ENCODE measurements at regions not wholly inside any gene's neighbourhood (a gene's known extent, or its start where the extent isn't known, plus 50 kb on each side); places are given as distances from the start of the nearest gene placed in this dataset.
"Not testable (repeated sequence)": the region's sequence is repeated elsewhere in the genome, so short reads cannot be mapped to it uniquely, and the experiment has no call there.

- no peak for DNase-seq
Observed at GRCh38 chr6:114886670-114887436, 544.0 kb upstream of the HS3ST5 start.

DNA sequence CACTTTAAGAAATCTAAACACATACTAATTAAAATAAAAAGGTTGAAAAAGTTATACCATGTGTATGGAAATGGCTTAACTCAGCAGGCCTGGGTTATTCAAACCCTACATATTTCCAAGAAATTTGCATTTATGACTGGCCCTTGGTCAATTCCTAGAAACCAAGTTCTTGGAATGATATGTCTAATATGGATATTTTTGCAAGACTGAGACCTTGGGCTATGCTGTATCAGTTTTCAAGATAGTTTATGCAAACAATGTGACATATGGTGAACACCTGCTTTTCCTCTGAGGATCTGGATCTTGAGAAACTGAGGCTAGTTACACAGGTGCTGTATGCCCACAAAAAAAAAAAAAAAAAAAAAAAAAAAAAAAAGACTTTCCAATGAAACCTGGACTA lies 536.9 kb upstream of the HS3ST5 start:
- no peak for DNase-seq

GRCh38 chr6:114878091-114878490 lies 535.3 kb upstream of the HS3ST5 start:
- no peak for DNase-seq

DNA sequence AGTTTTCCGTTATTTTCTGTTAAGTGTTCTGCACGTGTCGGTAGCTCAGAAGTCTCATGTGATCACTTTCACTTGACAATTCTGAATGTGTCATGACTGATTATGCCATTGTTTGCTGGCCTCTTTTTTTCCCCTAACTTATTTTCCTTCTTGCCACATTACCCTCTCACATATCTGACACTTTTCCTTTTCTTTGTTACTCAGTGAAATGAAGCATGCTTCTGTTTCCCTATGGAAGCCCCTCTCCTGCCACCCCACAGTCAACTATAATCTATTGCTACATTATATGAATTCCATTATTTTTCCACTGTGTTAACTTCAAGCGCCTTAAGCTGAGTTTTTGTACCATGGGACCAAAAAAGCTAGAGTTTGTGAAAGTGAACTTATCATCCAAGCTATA lies 531.6 kb upstream of the HS3ST5 start:
- no peak for DNase-seq

DNA sequence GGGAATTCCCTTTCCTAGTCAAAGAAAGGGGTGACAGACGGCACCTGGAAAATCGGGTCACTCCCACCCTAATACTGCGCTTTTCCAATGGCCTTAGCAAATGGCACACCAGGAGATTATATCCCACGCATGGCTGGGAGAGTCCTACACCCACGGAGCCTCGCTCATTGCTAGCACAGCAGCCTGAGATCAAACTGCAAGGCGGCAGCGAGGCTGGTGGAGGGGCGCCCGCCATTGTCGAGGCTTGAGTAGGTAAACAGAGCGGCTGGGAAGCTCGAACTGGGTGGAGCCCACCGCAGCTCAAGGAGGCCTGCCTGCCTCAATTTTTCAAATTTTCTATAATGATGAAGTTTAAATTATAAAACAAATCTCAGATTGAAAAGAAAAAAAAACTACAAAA lies 522.7 kb upstream of the HS3ST5 start:
- not testable (repeated sequence) for DNase-seq

DNA sequence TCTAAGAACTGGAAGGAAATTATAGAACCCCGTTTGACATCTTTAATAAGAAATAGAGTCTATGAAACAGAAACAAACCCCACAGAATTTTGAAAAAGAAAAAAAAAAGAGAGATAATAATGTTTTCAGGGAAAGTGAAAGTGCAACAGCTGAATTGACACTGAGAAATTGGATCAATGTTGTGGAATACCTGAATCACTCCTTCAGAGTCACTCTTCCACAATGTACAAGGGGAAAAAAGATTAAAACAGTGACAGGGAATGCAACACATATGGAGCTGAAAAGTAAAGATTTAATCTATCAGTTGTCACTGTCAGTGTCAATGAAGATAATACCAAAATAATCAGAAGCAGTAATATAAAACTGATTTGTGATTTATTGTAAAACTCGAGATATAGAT lies 520.8 kb upstream of the HS3ST5 start:
- no peak for DNase-seq

GRCh38 chr6:114862819-114863218 lies 520.0 kb upstream of the HS3ST5 start:
- DNase-seq: no peak

GRCh38 chr6:114862064-114862463 lies 519.2 kb upstream of the HS3ST5 start:
- no peak for DNase-seq

GRCh38 chr6:114844359-114844758 lies 501.5 kb upstream of the HS3ST5 start:
- DNase-seq: no peak

- no peak for DNase-seq
Observed at GRCh38 chr6:114839019-114839418, 496.2 kb upstream of the HS3ST5 start.

GRCh38 chr6:114833211-114833610 lies 490.4 kb upstream of the HS3ST5 start:
- no peak for DNase-seq

- no peak for DNase-seq
Observed at GRCh38 chr6:114830515-114830914, 487.7 kb upstream of the HS3ST5 start.

- DNase-seq: no peak
Observed at GRCh38 chr6:114827135-114827534, 484.3 kb upstream of the HS3ST5 start.

DNA sequence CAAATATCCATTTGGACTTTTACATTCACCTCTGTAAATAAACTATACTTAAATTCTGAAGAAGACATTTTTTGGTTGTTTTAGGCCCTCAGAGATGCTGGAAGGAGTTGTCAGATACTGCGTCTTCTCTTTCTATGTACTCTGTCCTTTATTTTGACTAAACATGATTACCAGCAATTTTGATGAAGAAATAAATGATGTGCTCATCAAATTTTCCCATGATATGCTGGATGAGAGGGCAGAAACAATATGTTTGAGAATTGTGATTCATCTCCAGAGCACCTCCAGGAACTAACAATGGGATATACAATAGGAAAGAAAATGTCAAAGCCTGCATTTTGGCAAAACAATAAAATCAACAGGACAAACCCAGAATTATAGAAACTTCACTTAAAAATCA lies 481.6 kb upstream of the HS3ST5 start:
- DNase-seq: no peak

DNA sequence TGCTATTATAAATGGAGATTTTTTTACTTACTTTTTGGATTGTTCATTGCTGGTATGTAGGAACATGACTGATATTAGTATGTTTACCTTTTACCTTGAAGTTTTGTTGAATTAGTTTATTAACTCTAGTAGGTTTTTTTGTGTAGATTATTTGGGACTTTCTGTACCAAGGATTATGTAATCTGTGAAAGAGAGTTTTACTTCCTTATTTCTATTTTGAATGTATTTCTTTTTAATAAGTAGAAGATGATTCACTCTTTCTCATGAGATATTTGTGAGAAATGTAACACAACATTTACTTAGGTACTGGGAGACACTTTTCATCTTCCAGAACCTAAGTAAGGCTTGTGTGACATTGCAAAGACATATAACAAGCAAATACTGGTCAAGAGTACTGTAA lies 473.9 kb upstream of the HS3ST5 start:
- DNase-seq: no peak

DNA sequence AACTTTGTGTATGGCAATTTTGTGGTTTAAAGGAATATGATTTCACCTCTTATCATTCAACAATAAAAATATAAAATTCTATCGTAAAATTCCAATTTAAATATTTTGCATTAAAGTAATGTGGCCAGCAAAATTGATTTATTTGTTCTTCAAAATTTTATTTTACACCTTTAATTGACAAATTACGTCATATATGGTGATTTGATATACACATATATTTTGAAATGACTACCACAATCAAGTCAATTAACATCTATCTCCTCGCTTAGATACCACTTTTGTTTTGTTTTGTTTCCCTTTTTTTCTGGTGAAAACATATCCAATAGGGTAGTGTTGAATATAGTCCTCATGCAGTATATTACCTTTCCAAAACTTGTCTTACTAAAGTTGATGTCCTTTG lies 467.6 kb upstream of the HS3ST5 start:
- no peak for DNase-seq

DNA sequence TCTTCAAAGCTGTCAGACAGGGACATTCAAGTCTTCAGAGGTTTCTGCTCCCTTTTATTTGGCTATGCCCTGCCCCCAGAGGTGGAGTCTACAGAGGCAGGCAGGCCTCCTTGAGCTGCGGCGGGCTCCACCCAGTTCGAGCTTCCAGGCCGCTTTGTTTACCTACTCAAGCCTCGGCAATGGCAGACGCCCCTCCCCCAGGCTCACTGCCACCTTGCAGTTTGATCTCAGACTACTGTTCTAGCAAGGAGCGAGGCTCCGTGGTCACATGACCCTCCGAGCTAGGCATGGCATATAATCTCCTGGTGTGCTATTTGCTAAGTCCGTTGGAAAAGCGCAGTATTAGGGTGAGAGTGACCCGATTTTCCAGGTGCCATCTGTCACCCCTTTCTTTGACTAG lies 462.6 kb upstream of the HS3ST5 start:
- not testable (repeated sequence) for DNase-seq

DNA sequence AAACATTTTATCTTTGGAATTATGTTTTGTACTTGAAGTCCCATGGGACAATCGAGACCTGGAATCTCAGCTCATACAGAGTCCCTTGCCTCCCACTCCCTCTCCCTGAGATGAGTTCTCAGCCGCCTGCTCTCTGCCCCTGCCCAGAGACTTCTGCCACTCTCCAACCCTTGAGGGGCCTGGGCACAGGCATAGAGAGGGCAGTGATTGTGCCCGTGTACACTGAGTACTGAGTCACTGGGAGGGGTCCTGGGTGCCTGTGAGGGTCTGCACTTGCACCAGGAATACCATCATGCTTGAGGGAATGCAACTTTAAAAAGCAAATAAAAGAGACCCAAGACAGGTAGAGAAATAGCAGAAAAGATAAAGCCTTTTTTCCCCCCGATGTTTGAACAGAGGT lies 453.8 kb upstream of the HS3ST5 start:
- DNase-seq: no peak

DNA sequence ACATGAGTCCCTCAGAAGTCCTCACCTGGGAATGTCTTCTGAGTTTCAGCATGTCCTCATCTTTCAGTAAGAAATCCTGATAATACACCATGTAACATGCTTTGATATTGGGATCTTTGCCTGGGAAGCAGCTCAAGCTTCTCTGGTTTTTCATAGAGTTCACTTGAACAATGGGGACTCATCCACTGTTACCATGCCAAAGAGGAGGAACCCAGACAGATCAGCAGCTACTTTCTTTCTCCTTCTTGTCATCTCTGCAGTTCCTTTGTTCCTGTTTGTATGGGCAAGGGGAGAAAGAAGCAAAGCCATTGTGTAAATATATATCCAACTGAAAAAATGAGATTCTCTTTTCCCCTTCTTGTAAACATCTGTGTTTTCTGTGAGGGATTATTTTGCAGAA lies 450.6 kb upstream of the HS3ST5 start:
- no peak for DNase-seq

DNA sequence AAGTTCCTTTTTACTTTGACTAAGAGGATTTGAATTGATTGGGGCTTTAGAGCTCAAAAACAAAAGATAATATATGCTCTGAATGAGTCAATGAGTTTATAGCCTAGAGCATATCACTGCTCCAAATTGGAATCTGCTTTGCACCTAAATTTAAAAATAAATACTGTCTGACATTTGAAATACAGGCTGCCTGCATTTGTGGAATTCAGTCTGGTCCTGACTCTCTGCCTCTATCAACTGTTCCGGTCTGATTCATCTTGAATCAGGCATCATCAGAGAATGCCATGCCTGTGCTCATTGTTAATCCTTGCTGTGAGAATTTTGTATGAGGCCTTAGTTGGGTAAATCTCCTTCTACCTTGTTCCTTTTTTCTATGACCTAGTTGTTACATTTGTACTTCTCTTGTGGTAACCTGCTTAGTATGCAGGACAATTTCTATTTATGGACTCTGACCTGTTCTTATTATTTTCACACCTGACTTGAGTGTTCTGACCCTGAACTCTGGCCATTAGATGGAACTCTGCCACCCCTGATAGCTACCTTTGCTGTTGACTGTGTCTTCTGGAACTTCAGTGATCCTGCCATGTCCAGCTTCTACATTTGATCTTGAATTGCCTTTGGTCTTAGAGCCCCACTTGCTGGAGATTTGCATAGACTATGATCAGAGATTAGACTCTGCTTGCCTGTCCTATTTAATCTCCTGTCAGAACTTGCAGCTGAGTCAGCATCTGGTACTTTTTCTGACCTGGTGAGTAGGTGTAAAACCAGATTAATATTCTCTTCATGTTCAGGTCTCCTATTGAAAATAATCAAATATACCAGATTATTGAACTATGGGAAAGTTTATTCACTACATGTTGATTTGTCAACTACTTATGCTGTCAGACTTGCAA lies 442.7 kb upstream of the HS3ST5 start:
- DNase-seq: no peak

DNA sequence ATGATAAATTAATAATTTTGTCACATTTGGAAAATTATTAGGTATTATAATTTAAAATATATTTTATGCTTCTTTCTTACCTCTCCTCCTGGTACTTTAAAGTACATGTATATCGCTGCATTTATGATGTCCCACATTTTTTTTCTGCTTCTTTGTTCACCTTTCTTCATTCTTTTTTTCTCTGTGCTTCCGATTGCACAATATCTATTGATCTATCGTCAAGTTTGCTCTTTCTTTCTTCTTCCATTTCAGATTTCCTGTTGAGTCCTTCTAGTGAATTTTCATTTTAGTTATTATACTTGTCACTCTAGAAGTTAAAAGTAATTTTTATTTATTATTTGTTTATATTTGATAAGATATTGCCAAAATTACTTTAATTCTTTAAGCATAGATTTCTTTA lies 441.0 kb upstream of the HS3ST5 start:
- no peak for DNase-seq

- DNase-seq: no peak
Observed at GRCh38 chr6:114783083-114783482, 440.3 kb upstream of the HS3ST5 start.

DNA sequence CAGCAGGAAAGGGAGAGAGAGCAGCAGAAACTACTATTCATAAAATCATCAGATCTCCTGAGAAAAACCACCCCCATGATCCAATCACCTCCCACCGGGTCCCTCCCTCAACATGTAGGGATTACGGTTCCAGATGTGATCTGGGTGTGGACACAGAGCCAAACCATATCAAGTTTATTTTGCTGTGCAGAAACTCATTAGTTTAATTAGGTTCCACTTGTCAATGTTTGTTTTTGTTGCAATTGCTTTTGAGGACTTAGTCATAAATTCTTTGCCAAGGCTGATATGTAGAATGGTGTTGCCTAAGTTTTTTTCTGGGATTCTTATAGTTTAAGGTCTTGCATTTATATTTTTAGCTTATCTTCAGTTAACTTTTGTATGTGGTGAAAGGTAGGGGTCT lies 422.0 kb upstream of the HS3ST5 start:
- DNase-seq: no peak

DNA sequence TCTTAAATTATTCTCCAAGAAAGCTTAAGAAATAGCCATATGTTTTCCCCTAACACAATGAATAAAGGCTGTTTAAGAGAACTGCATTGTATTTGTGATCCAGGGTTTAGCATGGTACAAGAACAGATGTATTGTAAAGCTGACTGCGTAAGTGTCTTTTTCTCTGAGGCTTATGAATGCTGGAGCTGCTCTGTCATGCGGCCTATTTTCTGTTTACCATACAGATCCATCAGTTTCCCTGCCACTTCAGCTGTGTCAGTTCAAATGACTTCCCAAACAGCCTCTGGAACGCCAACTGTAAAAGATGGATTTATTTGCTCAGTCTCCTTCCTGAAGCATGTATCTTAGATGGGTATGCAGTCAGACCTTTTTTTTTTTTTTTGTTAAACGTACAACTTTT lies 419.3 kb upstream of the HS3ST5 start:
- DNase-seq: no peak

Data from SW 1271 (cell line).